Muscle of leg (tissue), 3 donors: ENCODE measurements at regions not wholly inside any gene's neighbourhood (a gene's known extent, or its start where the extent isn't known, plus 50 kb on each side); places are given as distances from the start of the nearest gene placed in this dataset.

ENCODE experiments used
- DNase-seq: peaks from one replicate; pipeline ENCODE4 v3.0.0; 2013
- H3K27ac ChIP-seq: one replicate; pipeline ENCODE4 v1.5.1; 2013; ENCODE audit warnings: mild to moderate bottlenecking, low read length, control low read depth
- H3K27me3 ChIP-seq: one replicate; pipeline ENCODE4 v1.6.1; 2013; ENCODE audit warnings: low read length; ENCODE audit not compliant: control insufficient read depth, insufficient read depth
- H3K36me3 ChIP-seq: one replicate; pipeline ENCODE4 v1.6.1; 2013; ENCODE audit warnings: low read length; ENCODE audit not compliant: control insufficient read depth, insufficient read depth
- H3K4me1 ChIP-seq: one replicate; pipeline ENCODE4 v1.6.1; 2013; ENCODE audit warnings: low read length; ENCODE audit not compliant: control insufficient read depth, insufficient read depth
- H3K4me3 ChIP-seq: one replicate; pipeline ENCODE4 v1.5.1; 2013; ENCODE audit warnings: low read length, control low read depth
- H3K9me3 ChIP-seq: replicated peaks from 2 replicates; pipeline ENCODE4 v1.6.1; 2013; ENCODE audit warnings: low read depth, low read length; ENCODE audit not compliant: control insufficient read depth
- WGBS: methylation state at CpG from one replicate; pipeline ENCODE4 v1.1.5; 2013; ENCODE audit warnings: missing lambda C conversion rate; ENCODE audit not compliant: insufficient coverage; 5-methylcytosine and 5-hydroxymethylcytosine counted together

GRCh38 chr1:117286145-117286544 is 75.4 kb upstream of the VTCN1 start:
- H3K4me3 ChIP-seq = no peak overlapping the region
- WGBS = no CpG with 5 or more reads among the region's 1 CpG
- no peaks in the 10 kb centered on the region for H3K36me3 ChIP-seq
- no peaks in the 10 kb centered on the region for H3K9me3 ChIP-seq
- no peaks in the 10 kb centered on the region for H3K4me1 ChIP-seq
- no peak for DNase-seq
- H3K27me3 ChIP-seq = no peaks in the 10 kb centered on the region
- H3K27ac ChIP-seq = no peak overlapping the region

GRCh38 chr1:117284399-117285215 is 73.9 kb upstream of the VTCN1 start:
- Histone ChIP-seq H3K9me3 (no peaks in the 10 kb centered on the region), H3K27ac (no peak overlapping the region), H3K36me3 (no peaks in the 10 kb centered on the region), H3K4me1 (no peaks in the 10 kb centered on the region), H3K27me3 (no peaks in the 10 kb centered on the region), H3K4me3 (no peak overlapping the region)
- WGBS = 0% methylated on average over 1 of the region's 3 CpGs
- peak; percentile 68 for DNase-seq

- H3K36me3 ChIP-seq = no peaks in the 10 kb centered on the region
- no peak overlapping the region for H3K4me3 ChIP-seq
- H3K9me3 ChIP-seq = no peaks in the 10 kb centered on the region
- H3K27me3 ChIP-seq = no peaks in the 10 kb centered on the region
- no peak for DNase-seq
- H3K27ac ChIP-seq = no peak overlapping the region
- 63% methylated on average over 2 of the region's 5 CpGs for WGBS
- H3K4me1 ChIP-seq = no peaks in the 10 kb centered on the region
These were observed 67.8 kb upstream of the VTCN1 start for GRCh38 chr1:117278531-117278930.

GRCh38 chr1:117275055-117275454 is 64.3 kb upstream of the VTCN1 start:
- Histone ChIP-seq H3K9me3 (no peaks in the 10 kb centered on the region), H3K4me3 (no peak overlapping the region), H3K27me3 (no peaks in the 10 kb centered on the region), H3K4me1 (no peaks in the 10 kb centered on the region), H3K27ac (no peak overlapping the region), H3K36me3 (no peaks in the 10 kb centered on the region)
- no CpG with 5 or more reads among the region's 2 CpGs for WGBS
- no peak for DNase-seq

GRCh38 chr1:117271959-117272358 is 61.2 kb upstream of the VTCN1 start:
- H3K4me1 ChIP-seq = no peaks in the 10 kb centered on the region
- no peaks in the 10 kb centered on the region for H3K9me3 ChIP-seq
- 78% methylated on average over 4 of the region's 4 CpGs for WGBS
- no peaks in the 10 kb centered on the region for H3K27me3 ChIP-seq
- no peak for DNase-seq
- H3K36me3 ChIP-seq = no peaks in the 10 kb centered on the region
- H3K27ac ChIP-seq = no peak overlapping the region
- H3K4me3 ChIP-seq = no peak overlapping the region

- no peak overlapping the region for H3K27ac ChIP-seq
- no peak for DNase-seq
- no peaks in the 10 kb centered on the region for H3K4me1 ChIP-seq
- H3K4me3 ChIP-seq = no peak overlapping the region
- WGBS = 96% methylated on average over 2 of the region's 5 CpGs
- H3K27me3 ChIP-seq = no peaks in the 10 kb centered on the region
- H3K9me3 ChIP-seq = no peaks in the 10 kb centered on the region
- H3K36me3 ChIP-seq = no peaks in the 10 kb centered on the region
These were observed 60.4 kb upstream of the VTCN1 start for GRCh38 chr1:117271129-117271528.

- no peaks in the 10 kb centered on the region for H3K27me3 ChIP-seq
- H3K4me1 ChIP-seq = no peaks in the 10 kb centered on the region
- H3K27ac ChIP-seq = no peak overlapping the region
- H3K4me3 ChIP-seq = no peak overlapping the region
- no peaks in the 10 kb centered on the region for H3K9me3 ChIP-seq
- DNase-seq = no peak
- H3K36me3 ChIP-seq = no peaks in the 10 kb centered on the region
These were observed 60.0 kb upstream of the VTCN1 start for GRCh38 chr1:117270679-117271078.

GRCh38 chr1:117268535-117269455 is 58.1 kb upstream of the VTCN1 start:
- Histone ChIP-seq H3K4me3 (no peak overlapping the region), H3K27me3 (no peaks in the 10 kb centered on the region), H3K4me1 (no peaks in the 10 kb centered on the region), H3K36me3 (no peaks in the 10 kb centered on the region), H3K27ac (no peak overlapping the region), H3K9me3 (no peaks in the 10 kb centered on the region)
- DNase-seq = no peak
- 66% methylated on average over 2 of the region's 11 CpGs for WGBS

GRCh38 chr1:117267232-117267774 is 56.6 kb upstream of the VTCN1 start:
- WGBS = 100% methylated on average over 1 of the region's 3 CpGs
- Histone ChIP-seq H3K4me1 (no peaks in the 10 kb centered on the region), H3K4me3 (no peak overlapping the region), H3K9me3 (no peaks in the 10 kb centered on the region), H3K36me3 (no peaks in the 10 kb centered on the region), H3K27me3 (no peaks in the 10 kb centered on the region), H3K27ac (no peak overlapping the region)
- DNase-seq = no peak

GRCh38 chr1:117262976-117263375 is 52.2 kb upstream of the VTCN1 start:
- 93% methylated on average over 3 of the region's 5 CpGs for WGBS
- Histone ChIP-seq H3K4me3 (no peak overlapping the region), H3K4me1 (peaks cover 2% of the 10 kb centered on the region), H3K27me3 (no peaks in the 10 kb centered on the region), H3K36me3 (no peaks in the 10 kb centered on the region), H3K9me3 (no peaks in the 10 kb centered on the region), H3K27ac (no peak overlapping the region)
- DNase-seq = no peak
